Activated T-cell treated with anti-CD3 and anti-CD28 coated beads, Interleukin-2, amount 50 U/mL, for 72 hours (primary cell): ENCODE measurements at regions not wholly inside any gene's neighbourhood (a gene's known extent, or its start where the extent isn't known, plus 50 kb on each side); places are given as distances from the start of the nearest gene placed in this dataset.

Source experiments
- ATAC-seq, 2 donors: fragments of 150-1000 bp; cut with Tn5 transposase; replicated peaks in 1 of 2; 2 replicates each; pipeline ENCODE4 v1.10.0; 2021; ENCODE audit warnings: moderate library complexity in 2 of 2, mild to moderate bottlenecking in 1 of 2
- DNase-seq, 2 donors: peaks; one replicate each; pipeline ENCODE4 v3.0.0; 2021 to 2022; ENCODE audit warnings: mixed read lengths in 1 of 2
- H3K27ac Mint-ChIP-seq: one replicate; pipeline ENCODE4 v1.8.0; 2022; ENCODE audit warnings: mild to moderate bottlenecking, moderate library complexity, mixed read lengths
- H3K27me3 Mint-ChIP-seq: one replicate; pipeline ENCODE4 v1.8.0; 2022; ENCODE audit warnings: low read depth, mixed read lengths
- H3K36me3 Mint-ChIP-seq, 2 donors: one replicate each; pipeline ENCODE4 v1.8.0; 2022; ENCODE audit warnings: mixed read lengths in 2 of 2, mild to moderate bottlenecking in 1 of 2; ENCODE audit not compliant: insufficient read depth in 2 of 2
- H3K4me1 Mint-ChIP-seq: one replicate; pipeline ENCODE4 v1.8.0; 2022; ENCODE audit warnings: low read depth, mixed read lengths
- H3K4me3 Mint-ChIP-seq, 2 donors: one replicate each; pipeline ENCODE4 v1.8.0; 2022; ENCODE audit warnings: mild to moderate bottlenecking in 2 of 2, mixed read lengths in 2 of 2, moderate library complexity in 2 of 2
- H3K9me3 Mint-ChIP-seq, 2 donors: one replicate each; pipeline ENCODE4 v1.8.0; 2022; ENCODE audit warnings: mixed read lengths in 2 of 2

GRCh38 chr18:70643812-70644211, 355.0 kb downstream of the SOCS6 start:
- H3K4me1 Mint-ChIP-seq: no peaks in the 10 kb centered on the region
- DNase-seq (no peak), ATAC-seq (no peak)
- no peak overlapping the region for H3K4me3 Mint-ChIP-seq
- no peak overlapping the region for H3K27ac Mint-ChIP-seq
- no peaks in the 10 kb centered on the region for H3K27me3 Mint-ChIP-seq
- no peaks in the 10 kb centered on the region for H3K36me3 Mint-ChIP-seq
- peaks cover 0 to 2% of the 10 kb centered on the region in 2 donors for H3K9me3 Mint-ChIP-seq

- no peak overlapping the region for H3K27ac Mint-ChIP-seq
Measured at GRCh38 chr18:70641156-70641775, 352.4 kb downstream of the SOCS6 start.

GRCh38 chr18:70640336-70640887, 351.6 kb downstream of the SOCS6 start:
- ATAC-seq (no peak), DNase-seq (no peak)
- Mint-ChIP-seq H3K9me3 (peaks cover 2% of the 10 kb centered on the region in 2 donors), H3K27me3 (no peaks in the 10 kb centered on the region), H3K4me3 (peak overlapping the region; percentile 16 to 66), H3K4me1 (no peaks in the 10 kb centered on the region), H3K36me3 (no peaks in the 10 kb centered on the region), H3K27ac (peak overlapping the region; percentile 24)

More at GRCh38 chr18:70641156-70641775, 352.4 kb downstream of the SOCS6 start:
- H3K27me3 Mint-ChIP-seq: no peaks in the 10 kb centered on the region
- DNase-seq (no peak), ATAC-seq (no peak)
- H3K9me3 Mint-ChIP-seq: peaks cover 2% of the 10 kb centered on the region in 2 donors
- no peaks in the 10 kb centered on the region for H3K4me1 Mint-ChIP-seq
- H3K4me3 Mint-ChIP-seq: peak overlapping the region in 1 of 2 donors; percentile 25
- H3K36me3 Mint-ChIP-seq: no peaks in the 10 kb centered on the region

- Mint-ChIP-seq H3K9me3 (peaks cover 2% of the 10 kb centered on the region in 2 donors), H3K27me3 (no peaks in the 10 kb centered on the region), H3K36me3 (no peaks in the 10 kb centered on the region), H3K4me1 (no peaks in the 10 kb centered on the region), H3K4me3 (no peak overlapping the region), H3K27ac (no peak overlapping the region)
- ATAC-seq: no peak
- DNase-seq: no peak
Measured at GRCh38 chr18:70636991-70637390, 348.1 kb downstream of the SOCS6 start.

GRCh38 chr18:70634576-70635147, 345.8 kb downstream of the SOCS6 start:
- Mint-ChIP-seq H3K36me3 (no peaks in the 10 kb centered on the region), H3K27ac (no peak overlapping the region), H3K4me3 (no peak overlapping the region), H3K27me3 (no peaks in the 10 kb centered on the region), H3K4me1 (peaks cover 9% of the 10 kb centered on the region), H3K9me3 (peaks cover 1 to 2% of the 10 kb centered on the region in 2 donors)
- no peak for DNase-seq
- ATAC-seq: no peak

GRCh38 chr18:70627182-70627802, 338.4 kb downstream of the SOCS6 start:
- peaks cover 37% of the 10 kb centered on the region for H3K4me1 Mint-ChIP-seq
- H3K36me3 Mint-ChIP-seq: peaks cover 0 to 2% of the 10 kb centered on the region in 2 donors
- peak overlapping the region in 1 of 2 donors; percentile 64 for H3K4me3 Mint-ChIP-seq
- H3K27me3 Mint-ChIP-seq: no peaks in the 10 kb centered on the region
- H3K27ac Mint-ChIP-seq: no peak overlapping the region
- peaks cover 3 to 4% of the 10 kb centered on the region in 2 donors for H3K9me3 Mint-ChIP-seq
- DNase-seq (no peak), ATAC-seq (no peak)

- Mint-ChIP-seq H3K36me3 (no peaks in the 10 kb centered on the region), H3K27me3 (no peaks in the 10 kb centered on the region), H3K27ac (no peak overlapping the region), H3K4me3 (no peak overlapping the region), H3K4me1 (peaks cover 45% of the 10 kb centered on the region), H3K9me3 (peaks cover 0 to 2% of the 10 kb centered on the region in 2 donors)
- peak in 1 of 2 donors; percentile 20 for ATAC-seq
- DNase-seq: no peak
Measured at GRCh38 chr18:70622622-70623419, 334.0 kb downstream of the SOCS6 start.

GRCh38 chr18:70621710-70622109, 332.9 kb downstream of the SOCS6 start:
- ATAC-seq: peak; percentile 40 to 47

GRCh38 chr18:70620837-70621612, 332.2 kb downstream of the SOCS6 start:
- Mint-ChIP-seq H3K27me3 (no peaks in the 10 kb centered on the region), H3K36me3 (peaks cover 0 to 2% of the 10 kb centered on the region in 2 donors), H3K27ac (peak overlapping the region; percentile 92), H3K4me1 (peaks cover 43% of the 10 kb centered on the region), H3K9me3 (peaks cover 0 to 3% of the 10 kb centered on the region in 2 donors), H3K4me3 (peak overlapping the region; percentile 80 to 85)
- DNase-seq (no peak), ATAC-seq (peak; percentile 4 to 19)

More at GRCh38 chr18:70621710-70622109, 332.9 kb downstream of the SOCS6 start:
- H3K4me1 Mint-ChIP-seq: peaks cover 45% of the 10 kb centered on the region
- H3K4me3 Mint-ChIP-seq: peak overlapping the region; percentile 80 to 85
- peak overlapping the region; percentile 92 for H3K27ac Mint-ChIP-seq
- H3K9me3 Mint-ChIP-seq: peaks cover 0 to 2% of the 10 kb centered on the region in 2 donors
- H3K36me3 Mint-ChIP-seq: no peaks in the 10 kb centered on the region
- H3K27me3 Mint-ChIP-seq: no peaks in the 10 kb centered on the region
- no peak for DNase-seq

GRCh38 chr18:70617020-70617763, 328.3 kb downstream of the SOCS6 start:
- peaks cover 16% of the 10 kb centered on the region for H3K4me1 Mint-ChIP-seq
- no peak overlapping the region for H3K4me3 Mint-ChIP-seq
- H3K9me3 Mint-ChIP-seq: peaks cover 1 to 9% of the 10 kb centered on the region in 2 donors
- H3K27me3 Mint-ChIP-seq: no peaks in the 10 kb centered on the region
- no peak for ATAC-seq
- H3K36me3 Mint-ChIP-seq: peaks cover 0 to 2% of the 10 kb centered on the region in 2 donors
- H3K27ac Mint-ChIP-seq: no peak overlapping the region
- DNase-seq: no peak

- Mint-ChIP-seq H3K4me1 (peaks cover 11% of the 10 kb centered on the region), H3K27ac (no peak overlapping the region), H3K27me3 (no peaks in the 10 kb centered on the region), H3K4me3 (peak overlapping the region in 1 of 2 donors; percentile 20), H3K9me3 (no peaks in the 10 kb centered on the region), H3K36me3 (peaks cover 0 to 1% of the 10 kb centered on the region in 2 donors)
- no peak for DNase-seq
- no peak for ATAC-seq
Measured at GRCh38 chr18:70600225-70600925, 311.5 kb downstream of the SOCS6 start.
